ENCODE measurements at regions not wholly inside any gene's neighbourhood (a gene's known extent, or its start where the extent isn't known, plus 50 kb on each side); places are given as distances from the start of the nearest gene placed in this dataset.
A peak's percentile ranks its signal among the peaks of the same experiment; 100 is the strongest.

GRCh38 chr18:76684265-76684664, 138.1 kb upstream of the ZNF236 start:
- peak; percentile 44 for ATAC-seq
- H3K4me3 ChIP-seq (ENCODE audit: low read depth in 2 of 2, low read length in 2 of 2) = peak overlapping the region; percentile 22 to 38
- ChIA-PET CTCF (interaction anchor here (0.6 to 1.1 kb wide), 3 partner anchors 25 to 285 kb away, joined by 3 to 4 read pairs (median 4); no protein-coding TSS in a partner anchor), POLR2A (interaction anchor here (0.6 kb wide), 1 partner anchor 82 kb away, joined by 3 read pairs; no protein-coding TSS in a partner anchor)
- H3K4me1 ChIP-seq (ENCODE audit: control insufficient read depth, insufficient read depth, low read length) = peaks cover 11% of the 10 kb centered on the region
- H3K9me3 ChIP-seq (ENCODE audit: control insufficient read depth, insufficient read depth, low read depth, low read length) = no peaks in the 10 kb centered on the region
- no peak for DNase-seq (ENCODE audit: low read depth, low spot score)
- no peak overlapping the region for H3K27ac ChIP-seq (ENCODE audit: low read length)
- intact Hi-C loops (cut with micrococcal nuclease; ENCODE audit: unreplicated experiment) (loop anchor here (10.0 kb wide), 1 partner anchor 189 kb away; the partner anchor contains the start of gene ZNF516), in situ Hi-C loops (cut with HindIII; ENCODE audit: low pct_unique_long_range_greater_than_20kb, low sequenced_read_pairs) (no loop called here)
- no peaks in the 10 kb centered on the region for H3K36me3 ChIP-seq (ENCODE audit: control insufficient read depth, insufficient read depth, low read length)
- no peak for TF ChIP-seq TCF7L2 (IDR thresholded peaks at IDR 0.05; ENCODE audit: low read depth, low read length)
- no peak for TF ChIP-seq SIN3A (IDR thresholded peaks at IDR 0.05; ENCODE audit: borderline replicate concordance, insufficient read depth, low read depth, low read length)
- no peak for TF ChIP-seq POLR2AphosphoS5 (IDR thresholded peaks at IDR 0.05; ENCODE audit: low read depth, low read length)
- no peak for TF ChIP-seq REST (IDR thresholded peaks at IDR 0.05; ENCODE audit: insufficient read depth in 1 of 2, low read depth in 2 of 2, low read length in 1 of 2)
- no peak for TF ChIP-seq CTCF (IDR thresholded peaks at IDR 0.05)
- peaks cover 10% of the 10 kb centered on the region for H3K27me3 ChIP-seq (ENCODE audit: control insufficient read depth, insufficient read depth, low read length)
- BruUV-seq (replicated peaks) = no TSS peak

DNA sequence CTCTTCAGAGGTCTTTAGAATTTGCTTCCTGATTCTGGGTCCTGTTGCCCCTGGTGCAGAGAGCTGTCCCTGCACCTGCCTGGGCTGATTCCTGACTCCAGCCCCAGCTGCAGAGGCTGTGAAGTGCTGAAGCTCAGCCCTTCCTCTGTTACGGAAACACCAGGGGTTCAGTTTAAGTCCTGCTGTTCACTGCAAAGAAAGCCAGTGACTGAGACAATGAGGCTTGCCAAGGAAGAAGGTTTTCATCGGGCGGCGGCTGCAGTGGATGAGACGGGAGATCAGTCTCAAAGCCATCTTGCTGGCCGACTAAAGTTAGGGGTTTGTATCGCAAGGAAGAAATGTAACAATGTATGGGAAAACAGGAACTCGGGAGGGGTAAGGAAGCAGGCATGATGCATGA, 142.4 kb upstream of the ZNF236 start:
- Histone ChIP-seq H3K36me3 (ENCODE audit: control insufficient read depth, insufficient read depth, low read length) (no peaks in the 10 kb centered on the region), H3K27ac (ENCODE audit: low read length) (no peak overlapping the region), H3K9me3 (ENCODE audit: control insufficient read depth, insufficient read depth, low read depth, low read length) (no peaks in the 10 kb centered on the region), H3K4me1 (ENCODE audit: control insufficient read depth, insufficient read depth, low read length) (peaks cover 7% of the 10 kb centered on the region), H3K4me3 (ENCODE audit: low read depth in 2 of 2, low read length in 2 of 2) (no peak overlapping the region), H3K27me3 (ENCODE audit: control insufficient read depth, insufficient read depth, low read length) (peaks cover 10% of the 10 kb centered on the region; the same call in 1 of the 2 replicates)
- CTCF ChIA-PET = no interaction called here
- TF ChIP-seq REST (IDR thresholded peaks at IDR 0.05; ENCODE audit: insufficient read depth in 1 of 2, low read depth in 2 of 2, low read length in 1 of 2) (no peak), TCF7L2 (IDR thresholded peaks at IDR 0.05; ENCODE audit: low read depth, low read length) (no peak), POLR2AphosphoS5 (IDR thresholded peaks at IDR 0.05; ENCODE audit: low read depth, low read length) (no peak)
- BruUV-seq (replicated peaks) = no TSS peak
- in situ Hi-C loops (cut with HindIII; ENCODE audit: low pct_unique_long_range_greater_than_20kb, low sequenced_read_pairs) = no loop called here
- intact Hi-C loops (cut with micrococcal nuclease; ENCODE audit: unreplicated experiment) = loop anchor here (10.0 kb wide), 1 partner anchor 185 kb away; the partner anchor contains the start of gene ZNF516
- ATAC-seq = no peak
- no peak for DNase-seq (ENCODE audit: low read depth, low spot score)
- POLR2A ChIA-PET = no interaction called here
